ENCODE measurements at regions not wholly inside any gene's neighbourhood (a gene's known extent, or its start where the extent isn't known, plus 50 kb on each side); places are given as distances from the start of the nearest gene placed in this dataset.

GRCh38 chr11:97934572-97935208, 1086.1 kb upstream of the CNTN5 start:
- Histone ChIP-seq H2AFZ (ENCODE audit: low read depth, low read length) (no peak overlapping the region), H3K4me1 (ENCODE audit: insufficient read depth, low read length) (no peaks in the 10 kb centered on the region)

GRCh38 chr11:97937501-97937900, 1083.2 kb upstream of the CNTN5 start:
- Histone ChIP-seq H3K27me3 (ENCODE audit: insufficient read depth, low read length) (no peaks in the 10 kb centered on the region), H3K4me3 (ENCODE audit: low read length) (no peak overlapping the region), H3K9me3 (ENCODE audit: low read length) (no peaks in the 10 kb centered on the region), H2AFZ (ENCODE audit: low read depth, low read length) (no peak overlapping the region), H3K4me1 (ENCODE audit: insufficient read depth, low read length) (no peaks in the 10 kb centered on the region), H3K36me3 (ENCODE audit: insufficient read depth, low read length) (no peaks in the 10 kb centered on the region)

More at GRCh38 chr11:97934572-97935208, 1086.1 kb upstream of the CNTN5 start:
- Histone ChIP-seq H3K36me3 (ENCODE audit: insufficient read depth, low read length) (no peaks in the 10 kb centered on the region), H3K9me3 (ENCODE audit: low read length) (no peaks in the 10 kb centered on the region), H3K27me3 (ENCODE audit: insufficient read depth, low read length) (no peaks in the 10 kb centered on the region), H3K4me3 (ENCODE audit: low read length) (no peak overlapping the region)

GRCh38 chr11:97938789-97939188, 1082.0 kb upstream of the CNTN5 start:
- Histone ChIP-seq H3K4me3 (ENCODE audit: low read length) (no peak overlapping the region), H3K4me1 (ENCODE audit: insufficient read depth, low read length) (no peaks in the 10 kb centered on the region), H3K9me3 (ENCODE audit: low read length) (no peaks in the 10 kb centered on the region), H2AFZ (ENCODE audit: low read depth, low read length) (no peak overlapping the region), H3K27me3 (ENCODE audit: insufficient read depth, low read length) (no peaks in the 10 kb centered on the region), H3K36me3 (ENCODE audit: insufficient read depth, low read length) (no peaks in the 10 kb centered on the region)

GRCh38 chr11:97943493-97943892, 1077.3 kb upstream of the CNTN5 start:
- H3K4me3 ChIP-seq (ENCODE audit: low read length): no peak overlapping the region
- H3K36me3 ChIP-seq (ENCODE audit: insufficient read depth, low read length): no peaks in the 10 kb centered on the region
- H3K4me1 ChIP-seq (ENCODE audit: insufficient read depth, low read length): no peaks in the 10 kb centered on the region
- no peaks in the 10 kb centered on the region for H3K27me3 ChIP-seq (ENCODE audit: insufficient read depth, low read length)
- H3K9me3 ChIP-seq (ENCODE audit: low read length): no peaks in the 10 kb centered on the region
- H2AFZ ChIP-seq (ENCODE audit: low read depth, low read length): no peak overlapping the region

GRCh38 chr11:97948793-97949192, 1072.0 kb upstream of the CNTN5 start:
- no peak overlapping the region for H2AFZ ChIP-seq (ENCODE audit: low read depth, low read length)
- H3K36me3 ChIP-seq (ENCODE audit: insufficient read depth, low read length): no peaks in the 10 kb centered on the region
- no peak overlapping the region for H3K4me3 ChIP-seq (ENCODE audit: low read length)
- H3K27me3 ChIP-seq (ENCODE audit: insufficient read depth, low read length): no peaks in the 10 kb centered on the region
- no peaks in the 10 kb centered on the region for H3K4me1 ChIP-seq (ENCODE audit: insufficient read depth, low read length)
- no peaks in the 10 kb centered on the region for H3K9me3 ChIP-seq (ENCODE audit: low read length)

- Histone ChIP-seq H3K4me3 (ENCODE audit: low read length) (no peak overlapping the region), H3K9me3 (ENCODE audit: low read length) (no peaks in the 10 kb centered on the region), H2AFZ (ENCODE audit: low read depth, low read length) (no peak overlapping the region), H3K27me3 (ENCODE audit: insufficient read depth, low read length) (no peaks in the 10 kb centered on the region), H3K36me3 (ENCODE audit: insufficient read depth, low read length) (no peaks in the 10 kb centered on the region), H3K4me1 (ENCODE audit: insufficient read depth, low read length) (no peaks in the 10 kb centered on the region)
Observed at GRCh38 chr11:97955595-97955994, 1065.2 kb upstream of the CNTN5 start.

- Histone ChIP-seq H3K4me3 (ENCODE audit: low read length) (no peak overlapping the region), H3K4me1 (ENCODE audit: insufficient read depth, low read length) (no peaks in the 10 kb centered on the region), H3K27me3 (ENCODE audit: insufficient read depth, low read length) (no peaks in the 10 kb centered on the region), H3K9me3 (ENCODE audit: low read length) (no peaks in the 10 kb centered on the region), H2AFZ (ENCODE audit: low read depth, low read length) (no peak overlapping the region), H3K36me3 (ENCODE audit: insufficient read depth, low read length) (no peaks in the 10 kb centered on the region)
Observed at GRCh38 chr11:97956904-97957303, 1063.8 kb upstream of the CNTN5 start.

GRCh38 chr11:97961431-97961830, 1059.3 kb upstream of the CNTN5 start:
- no peak overlapping the region for H2AFZ ChIP-seq (ENCODE audit: low read depth, low read length)
- H3K27me3 ChIP-seq (ENCODE audit: insufficient read depth, low read length): no peaks in the 10 kb centered on the region
- H3K4me1 ChIP-seq (ENCODE audit: insufficient read depth, low read length): no peaks in the 10 kb centered on the region
- no peaks in the 10 kb centered on the region for H3K36me3 ChIP-seq (ENCODE audit: insufficient read depth, low read length)
- no peak overlapping the region for H3K4me3 ChIP-seq (ENCODE audit: low read length)
- no peaks in the 10 kb centered on the region for H3K9me3 ChIP-seq (ENCODE audit: low read length)

GRCh38 chr11:97962758-97963157, 1058.0 kb upstream of the CNTN5 start:
- Histone ChIP-seq H3K27me3 (ENCODE audit: insufficient read depth, low read length) (no peaks in the 10 kb centered on the region), H3K36me3 (ENCODE audit: insufficient read depth, low read length) (no peaks in the 10 kb centered on the region), H3K4me1 (ENCODE audit: insufficient read depth, low read length) (no peaks in the 10 kb centered on the region), H3K4me3 (ENCODE audit: low read length) (no peak overlapping the region), H2AFZ (ENCODE audit: low read depth, low read length) (no peak overlapping the region), H3K9me3 (ENCODE audit: low read length) (no peaks in the 10 kb centered on the region)

GRCh38 chr11:97963528-97964331, 1057.0 kb upstream of the CNTN5 start:
- Histone ChIP-seq H3K4me1 (ENCODE audit: insufficient read depth, low read length) (no peaks in the 10 kb centered on the region), H3K9me3 (ENCODE audit: low read length) (no peaks in the 10 kb centered on the region), H3K36me3 (ENCODE audit: insufficient read depth, low read length) (no peaks in the 10 kb centered on the region), H3K4me3 (ENCODE audit: low read length) (no peak overlapping the region), H2AFZ (ENCODE audit: low read depth, low read length) (no peak overlapping the region), H3K27me3 (ENCODE audit: insufficient read depth, low read length) (no peaks in the 10 kb centered on the region)

GRCh38 chr11:97964332-97965004, 1056.3 kb upstream of the CNTN5 start:
- Histone ChIP-seq H3K9me3 (ENCODE audit: low read length) (no peaks in the 10 kb centered on the region), H3K4me3 (ENCODE audit: low read length) (no peak overlapping the region), H3K27me3 (ENCODE audit: insufficient read depth, low read length) (no peaks in the 10 kb centered on the region), H2AFZ (ENCODE audit: low read depth, low read length) (no peak overlapping the region), H3K36me3 (ENCODE audit: insufficient read depth, low read length) (no peaks in the 10 kb centered on the region), H3K4me1 (ENCODE audit: insufficient read depth, low read length) (no peaks in the 10 kb centered on the region)

- H3K4me3 ChIP-seq (ENCODE audit: low read length): no peak overlapping the region
Observed at GRCh38 chr11:97965849-97966646, 1054.7 kb upstream of the CNTN5 start.

GRCh38 chr11:97966901-97967300, 1053.8 kb upstream of the CNTN5 start:
- H3K4me1 ChIP-seq (ENCODE audit: insufficient read depth, low read length): no peaks in the 10 kb centered on the region
- H3K36me3 ChIP-seq (ENCODE audit: insufficient read depth, low read length): no peaks in the 10 kb centered on the region
- H2AFZ ChIP-seq (ENCODE audit: low read depth, low read length): no peak overlapping the region
- H3K9me3 ChIP-seq (ENCODE audit: low read length): no peaks in the 10 kb centered on the region
- H3K4me3 ChIP-seq (ENCODE audit: low read length): no peak overlapping the region
- no peaks in the 10 kb centered on the region for H3K27me3 ChIP-seq (ENCODE audit: insufficient read depth, low read length)

More at GRCh38 chr11:97965849-97966646, 1054.7 kb upstream of the CNTN5 start:
- Histone ChIP-seq H3K9me3 (ENCODE audit: low read length) (no peaks in the 10 kb centered on the region), H3K36me3 (ENCODE audit: insufficient read depth, low read length) (no peaks in the 10 kb centered on the region), H2AFZ (ENCODE audit: low read depth, low read length) (no peak overlapping the region), H3K27me3 (ENCODE audit: insufficient read depth, low read length) (no peaks in the 10 kb centered on the region), H3K4me1 (ENCODE audit: insufficient read depth, low read length) (no peaks in the 10 kb centered on the region)

Data from neuron (in vitro differentiated cells).